ENCODE measurements at regions not wholly inside any gene's neighbourhood (a gene's known extent, or its start where the extent isn't known, plus 50 kb on each side); places are given as distances from the start of the nearest gene placed in this dataset.

DNA sequence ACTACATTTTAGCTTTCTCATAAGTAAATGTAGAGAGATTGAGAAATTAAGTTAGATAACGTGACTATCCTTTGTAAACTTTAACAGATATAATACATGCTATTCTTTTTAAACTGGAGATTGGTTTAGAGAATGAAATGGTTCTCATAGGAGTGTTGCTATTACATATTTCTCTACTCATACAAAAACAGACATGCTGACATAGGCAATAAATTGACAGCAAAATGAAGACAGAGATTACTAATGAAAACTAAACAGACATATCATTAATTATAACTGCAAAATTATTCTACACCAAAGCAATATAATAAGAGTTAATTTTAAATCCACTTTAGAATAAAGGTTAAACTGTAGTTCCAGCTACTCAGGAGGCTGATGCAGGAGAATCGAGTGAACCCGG lies 227.6 kb downstream of the CBLN2 start:
- TF ChIP-seq POLR2A (IDR thresholded peaks at IDR 0.05), result no peak
- TF ChIP-seq, protein P1, sequence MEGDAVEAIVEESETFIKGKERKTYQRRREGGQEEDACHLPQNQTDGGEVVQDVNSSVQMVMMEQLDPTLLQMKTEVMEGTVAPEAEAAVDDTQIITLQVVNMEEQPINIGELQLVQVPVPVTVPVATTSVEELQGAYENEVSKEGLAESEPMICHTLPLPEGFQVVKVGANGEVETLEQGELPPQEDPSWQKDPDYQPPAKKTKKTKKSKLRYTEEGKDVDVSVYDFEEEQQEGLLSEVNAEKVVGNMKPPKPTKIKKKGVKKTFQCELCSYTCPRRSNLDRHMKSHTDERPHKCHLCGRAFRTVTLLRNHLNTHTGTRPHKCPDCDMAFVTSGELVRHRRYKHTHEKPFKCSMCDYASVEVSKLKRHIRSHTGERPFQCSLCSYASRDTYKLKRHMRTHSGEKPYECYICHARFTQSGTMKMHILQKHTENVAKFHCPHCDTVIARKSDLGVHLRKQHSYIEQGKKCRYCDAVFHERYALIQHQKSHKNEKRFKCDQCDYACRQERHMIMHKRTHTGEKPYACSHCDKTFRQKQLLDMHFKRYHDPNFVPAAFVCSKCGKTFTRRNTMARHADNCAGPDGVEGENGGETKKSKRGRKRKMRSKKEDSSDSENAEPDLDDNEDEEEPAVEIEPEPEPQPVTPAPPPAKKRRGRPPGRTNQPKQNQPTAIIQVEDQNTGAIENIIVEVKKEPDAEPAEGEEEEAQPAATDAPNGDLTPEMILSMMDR (IDR thresholded peaks at IDR 0.05), result no peak
